Thymus (tissue), 11 donors: ENCODE measurements at regions not wholly inside any gene's neighbourhood (a gene's known extent, or its start where the extent isn't known, plus 50 kb on each side); places are given as distances from the start of the nearest gene placed in this dataset.

Experiments used
- DNase-seq, 9 donors: peaks; one replicate each; pipeline ENCODE4 v3.0.0-alpha.2; 2013; ENCODE audit warnings: low spot score in 9 of 9, low read depth in 6 of 9, missing footprints in 1 of 9
- H3K27ac ChIP-seq, 2 donors: one replicate each; pipeline ENCODE4 v1.5.1; 2013; ENCODE audit warnings: control low read depth in 1 of 2, low read depth in 1 of 2, low read length in 1 of 2, mild to moderate bottlenecking in 1 of 2, moderate library complexity in 1 of 2
- H3K27me3 ChIP-seq, 2 donors: one replicate each; pipeline ENCODE4 v1.5.1; 2013; ENCODE audit warnings: low read length in 1 of 2; ENCODE audit not compliant: control insufficient read depth in 2 of 2, insufficient read depth in 1 of 2
- H3K36me3 ChIP-seq, 2 donors: one replicate each; pipeline ENCODE4 v1.5.1; 2013; ENCODE audit warnings: low read length in 1 of 2, mild to moderate bottlenecking in 1 of 2, moderate library complexity in 1 of 2; ENCODE audit not compliant: control insufficient read depth in 2 of 2, insufficient read depth in 2 of 2
- H3K4me1 ChIP-seq, 2 donors: one replicate each; pipeline ENCODE4 v1.5.1; 2013; ENCODE audit warnings: low read length in 2 of 2; ENCODE audit not compliant: control insufficient read depth in 2 of 2, insufficient read depth in 2 of 2
- H3K4me3 ChIP-seq, 2 donors: one replicate each; pipeline ENCODE4 v1.5.1; 2013; ENCODE audit warnings: low read length in 2 of 2, control low read depth in 1 of 2, mild to moderate bottlenecking in 1 of 2
- H3K9me3 ChIP-seq, 2 donors: one replicate each; pipeline ENCODE4 v1.5.1; 2013; ENCODE audit warnings: low read length in 1 of 2, mild to moderate bottlenecking in 1 of 2; ENCODE audit not compliant: control insufficient read depth in 2 of 2, insufficient read depth in 1 of 2
- WGBS: extraction: QIAGEN DNeasy Blood & Tissue Kit; methylation state at CpG from one replicate; pipeline ENCODE4 v1.1.7; 2013; 5-methylcytosine and 5-hydroxymethylcytosine counted together
- donor health status: healthy.

DNA sequence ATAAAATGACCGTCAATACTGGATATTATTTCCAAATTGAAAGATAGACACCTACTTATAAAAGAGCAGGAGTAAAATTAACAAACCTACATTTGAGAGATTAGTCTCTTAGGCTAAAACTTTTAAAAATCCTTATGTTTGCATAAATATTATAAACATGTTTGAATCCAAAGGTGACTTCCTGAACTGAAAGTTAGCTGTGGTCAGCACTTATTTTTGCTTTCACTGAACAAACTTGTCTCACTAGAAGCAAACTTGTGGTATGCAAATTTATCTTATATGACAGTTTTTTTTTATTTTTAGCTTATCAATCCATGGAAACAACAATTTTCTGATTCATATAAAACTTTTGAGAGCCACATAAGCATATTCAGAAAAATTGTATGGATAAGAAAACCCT, 502.6 kb upstream of the COX7C start:
- DNase-seq, result no peak
- H3K27me3 ChIP-seq, result no peaks in the 10 kb centered on the region
- no peaks in the 10 kb centered on the region for H3K36me3 ChIP-seq
- no peaks in the 10 kb centered on the region for H3K4me1 ChIP-seq
- no peak overlapping the region for H3K27ac ChIP-seq
- no peak overlapping the region for H3K4me3 ChIP-seq
- WGBS, result 94% methylated on average over 1 of the region's 1 CpG
- no peaks in the 10 kb centered on the region for H3K9me3 ChIP-seq

GRCh38 chr5:86118542-86118941, 499.2 kb upstream of the COX7C start:
- Histone ChIP-seq H3K27ac (no peak overlapping the region), H3K4me1 (no peaks in the 10 kb centered on the region), H3K27me3 (no peaks in the 10 kb centered on the region), H3K36me3 (no peaks in the 10 kb centered on the region), H3K9me3 (no peaks in the 10 kb centered on the region), H3K4me3 (no peak overlapping the region)
- DNase-seq, result no peak
- 76% methylated on average over 1 of the region's 1 CpG for WGBS

DNA sequence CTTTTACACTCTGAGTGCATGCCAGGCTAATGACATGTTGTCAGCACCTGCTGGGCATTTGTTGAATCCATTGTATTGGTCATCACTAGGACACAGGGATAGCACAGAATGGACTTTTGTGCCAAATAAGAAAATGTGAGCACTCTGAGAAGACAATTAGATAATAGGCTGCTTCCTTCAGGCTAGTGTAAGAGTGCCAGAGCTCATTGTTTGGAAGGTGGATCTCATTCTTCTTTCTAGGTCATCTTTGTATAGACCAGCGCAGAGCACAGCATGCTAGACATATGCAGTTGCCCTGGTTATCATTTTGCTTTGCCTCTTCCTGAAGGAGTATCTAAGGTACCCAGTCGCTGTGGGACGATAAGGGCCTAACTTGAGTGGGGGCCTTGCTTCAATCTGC, 493.4 kb upstream of the COX7C start:
- Histone ChIP-seq H3K36me3 (no peaks in the 10 kb centered on the region), H3K27ac (no peak overlapping the region), H3K4me3 (no peak overlapping the region), H3K9me3 (no peaks in the 10 kb centered on the region), H3K4me1 (no peaks in the 10 kb centered on the region), H3K27me3 (no peaks in the 10 kb centered on the region)
- no peak for DNase-seq
- 94% methylated on average over 3 of the region's 3 CpGs for WGBS

- Histone ChIP-seq H3K4me1 (no peaks in the 10 kb centered on the region), H3K27me3 (no peaks in the 10 kb centered on the region), H3K4me3 (no peak overlapping the region), H3K9me3 (no peaks in the 10 kb centered on the region), H3K27ac (no peak overlapping the region), H3K36me3 (no peaks in the 10 kb centered on the region)
- 71% methylated on average over 2 of the region's 2 CpGs for WGBS
- no peak for DNase-seq
Measured at GRCh38 chr5:86125731-86126601, 491.8 kb upstream of the COX7C start.

DNA sequence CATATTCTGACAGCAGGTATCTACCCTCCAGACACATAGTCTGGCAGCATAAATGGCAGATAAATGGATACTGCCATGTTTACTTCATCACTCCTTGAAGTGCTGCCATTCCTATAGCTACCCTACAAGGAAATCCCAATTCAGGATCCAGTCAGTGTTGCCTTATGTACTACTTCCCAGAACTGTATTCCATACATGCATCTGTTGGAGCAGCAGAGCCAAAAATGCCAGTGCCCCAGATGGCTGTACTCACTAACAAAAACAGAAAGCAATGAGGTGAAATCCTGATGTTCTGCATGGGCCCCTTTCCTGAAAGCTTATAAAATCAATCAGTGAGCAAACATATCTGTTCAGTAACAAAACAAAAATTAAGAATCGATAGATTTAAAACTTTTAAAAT, 490.0 kb upstream of the COX7C start:
- H3K9me3 ChIP-seq, result no peaks in the 10 kb centered on the region
- no peaks in the 10 kb centered on the region for H3K4me1 ChIP-seq
- no peak overlapping the region for H3K27ac ChIP-seq
- H3K4me3 ChIP-seq, result no peak overlapping the region
- WGBS, result 92% methylated on average over 1 of the region's 1 CpG
- H3K36me3 ChIP-seq, result no peaks in the 10 kb centered on the region
- no peaks in the 10 kb centered on the region for H3K27me3 ChIP-seq
- no peak for DNase-seq

- Histone ChIP-seq H3K4me3 (no peak overlapping the region), H3K27me3 (no peaks in the 10 kb centered on the region), H3K9me3 (no peaks in the 10 kb centered on the region), H3K4me1 (no peaks in the 10 kb centered on the region), H3K36me3 (no peaks in the 10 kb centered on the region), H3K27ac (no peak overlapping the region)
- no peak for DNase-seq
Measured at GRCh38 chr5:86129009-86129408, 488.7 kb upstream of the COX7C start.

DNA sequence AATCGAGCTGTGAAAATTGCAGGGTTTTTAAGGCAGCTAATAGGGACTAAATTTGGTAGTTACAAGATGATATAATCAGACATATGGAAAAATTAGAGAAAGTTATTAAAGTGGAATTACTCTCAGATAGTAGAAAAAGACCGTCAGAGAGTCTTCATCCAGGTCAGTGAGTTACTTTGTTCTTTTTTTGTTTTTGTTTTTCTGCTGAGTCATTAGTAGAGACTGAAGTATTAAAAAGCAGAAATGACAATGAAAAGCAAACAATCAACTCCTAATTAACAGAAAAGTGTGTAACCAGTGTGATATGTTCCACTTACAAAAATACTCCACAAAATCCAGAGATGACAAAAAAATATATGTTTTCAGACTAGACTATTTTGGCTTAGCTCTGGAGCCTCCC, 480.4 kb upstream of the COX7C start:
- H3K36me3 ChIP-seq, result no peaks in the 10 kb centered on the region
- no peak overlapping the region for H3K4me3 ChIP-seq
- H3K9me3 ChIP-seq, result no peaks in the 10 kb centered on the region
- H3K27me3 ChIP-seq, result no peaks in the 10 kb centered on the region
- WGBS, result 92% methylated on average over 2 of the region's 2 CpGs
- H3K4me1 ChIP-seq, result no peaks in the 10 kb centered on the region
- no peak overlapping the region for H3K27ac ChIP-seq
- no peak for DNase-seq

DNA sequence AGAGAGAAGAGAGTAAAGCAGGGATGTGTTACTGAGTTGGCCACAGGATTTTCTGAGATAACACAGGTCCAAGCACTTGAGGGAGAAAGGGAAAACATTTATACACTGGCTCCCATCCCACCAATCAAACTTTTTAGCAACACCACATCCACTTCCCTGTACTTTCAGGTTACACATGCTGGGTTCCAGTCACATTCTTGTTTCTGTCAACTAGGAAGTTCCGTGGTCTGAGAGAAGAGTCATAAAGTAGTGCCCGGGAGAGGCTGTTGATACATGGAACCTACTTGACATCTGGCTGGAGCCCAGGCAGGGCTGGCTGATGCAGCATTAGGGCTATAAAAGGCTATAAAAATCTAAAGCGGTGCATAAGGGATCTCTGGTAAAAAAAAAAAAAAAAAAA, 473.9 kb upstream of the COX7C start:
- no peak for DNase-seq
- Histone ChIP-seq H3K27ac (no peak overlapping the region), H3K36me3 (no peaks in the 10 kb centered on the region), H3K4me1 (no peaks in the 10 kb centered on the region), H3K9me3 (no peaks in the 10 kb centered on the region), H3K4me3 (no peak overlapping the region), H3K27me3 (no peaks in the 10 kb centered on the region)
- WGBS, result 63% methylated on average over 3 of the region's 3 CpGs

GRCh38 chr5:86152988-86153560, 464.7 kb upstream of the COX7C start:
- Histone ChIP-seq H3K9me3 (peaks cover 0 to 4% of the 10 kb centered on the region in 2 donors), H3K36me3 (no peaks in the 10 kb centered on the region), H3K27ac (no peak overlapping the region), H3K4me1 (no peaks in the 10 kb centered on the region), H3K27me3 (no peaks in the 10 kb centered on the region), H3K4me3 (no peak overlapping the region)
- no peak for DNase-seq
- WGBS, result 81% methylated on average over 3 of the region's 3 CpGs
